ENCODE measurements at regions not wholly inside any gene's neighbourhood (a gene's known extent, or its start where the extent isn't known, plus 50 kb on each side); places are given as distances from the start of the nearest gene placed in this dataset.

DNA sequence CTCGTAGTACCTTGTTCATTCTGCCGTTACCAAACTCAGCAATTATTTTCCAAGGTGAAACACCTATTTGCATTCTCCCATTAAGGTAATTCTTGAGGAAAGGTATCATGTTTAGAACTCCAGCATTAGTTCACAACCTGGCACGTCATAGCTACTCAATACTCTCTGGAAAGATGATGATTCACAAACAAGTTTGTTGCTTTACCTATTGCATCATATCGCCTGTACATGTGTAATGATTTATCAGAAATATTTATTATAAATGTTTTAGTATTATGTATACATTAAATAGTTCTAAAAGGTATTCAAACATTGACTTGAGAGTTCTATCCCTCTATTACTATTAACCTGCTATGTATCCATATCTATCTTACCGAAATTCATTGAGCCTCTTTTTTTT, 658.3 kb upstream of the PITX2 start:
- TF ChIP-seq, protein P1, sequence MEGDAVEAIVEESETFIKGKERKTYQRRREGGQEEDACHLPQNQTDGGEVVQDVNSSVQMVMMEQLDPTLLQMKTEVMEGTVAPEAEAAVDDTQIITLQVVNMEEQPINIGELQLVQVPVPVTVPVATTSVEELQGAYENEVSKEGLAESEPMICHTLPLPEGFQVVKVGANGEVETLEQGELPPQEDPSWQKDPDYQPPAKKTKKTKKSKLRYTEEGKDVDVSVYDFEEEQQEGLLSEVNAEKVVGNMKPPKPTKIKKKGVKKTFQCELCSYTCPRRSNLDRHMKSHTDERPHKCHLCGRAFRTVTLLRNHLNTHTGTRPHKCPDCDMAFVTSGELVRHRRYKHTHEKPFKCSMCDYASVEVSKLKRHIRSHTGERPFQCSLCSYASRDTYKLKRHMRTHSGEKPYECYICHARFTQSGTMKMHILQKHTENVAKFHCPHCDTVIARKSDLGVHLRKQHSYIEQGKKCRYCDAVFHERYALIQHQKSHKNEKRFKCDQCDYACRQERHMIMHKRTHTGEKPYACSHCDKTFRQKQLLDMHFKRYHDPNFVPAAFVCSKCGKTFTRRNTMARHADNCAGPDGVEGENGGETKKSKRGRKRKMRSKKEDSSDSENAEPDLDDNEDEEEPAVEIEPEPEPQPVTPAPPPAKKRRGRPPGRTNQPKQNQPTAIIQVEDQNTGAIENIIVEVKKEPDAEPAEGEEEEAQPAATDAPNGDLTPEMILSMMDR (IDR thresholded peaks at IDR 0.05; ENCODE audit: poor library complexity), result no peak
- no peak for TF ChIP-seq EZH2 (IDR thresholded peaks at IDR 0.05; ENCODE audit: borderline replicate concordance)
